ENCODE measurements at regions not wholly inside any gene's neighbourhood (a gene's known extent, or its start where the extent isn't known, plus 50 kb on each side); places are given as distances from the start of the nearest gene placed in this dataset.

- DNase-seq, result no peak
Observed at GRCh38 chr2:144211065-144211464, 308.9 kb downstream of the ZEB2 start.

DNA sequence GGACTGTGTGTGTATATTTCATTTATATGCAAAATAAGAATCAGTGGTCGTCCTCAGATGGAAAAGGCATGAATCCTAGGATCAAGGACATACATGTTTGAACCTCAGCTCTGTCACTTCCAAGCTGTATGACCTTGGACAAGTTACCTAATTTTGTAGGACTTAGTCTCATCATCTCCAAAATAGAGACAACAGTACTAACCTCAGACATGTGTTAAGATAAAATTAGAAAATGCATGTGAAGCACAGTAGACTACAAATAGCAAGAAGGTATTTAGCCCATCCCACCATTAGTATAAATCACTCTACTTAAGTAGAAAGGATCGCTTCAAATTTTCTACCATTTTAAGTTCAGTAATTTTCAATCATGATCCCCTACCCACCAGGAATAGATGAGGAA is 309.8 kb downstream of the ZEB2 start:
- no peak for DNase-seq

GRCh38 chr2:144208924-144209323 is 311.0 kb downstream of the ZEB2 start:
- no peak for DNase-seq

DNA sequence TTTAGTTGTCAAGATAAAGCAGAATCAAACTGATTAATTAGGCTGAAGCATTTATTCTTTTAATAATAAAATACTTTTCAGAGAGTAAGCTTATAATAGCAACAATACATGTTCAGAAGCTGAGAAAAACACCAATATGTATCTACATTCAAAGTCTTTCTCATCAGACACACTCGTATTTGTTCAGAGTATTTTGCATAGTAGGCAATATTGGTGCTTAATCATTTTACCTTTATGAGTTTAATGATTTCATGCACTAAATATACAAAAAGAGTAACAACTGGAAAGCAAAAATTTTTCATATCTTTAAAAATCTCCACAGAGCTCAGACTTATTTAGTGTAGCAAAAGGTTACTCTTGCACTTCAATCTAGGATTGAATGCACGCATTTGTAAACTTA is 313.9 kb downstream of the ZEB2 start:
- DNase-seq, result no peak

DNA sequence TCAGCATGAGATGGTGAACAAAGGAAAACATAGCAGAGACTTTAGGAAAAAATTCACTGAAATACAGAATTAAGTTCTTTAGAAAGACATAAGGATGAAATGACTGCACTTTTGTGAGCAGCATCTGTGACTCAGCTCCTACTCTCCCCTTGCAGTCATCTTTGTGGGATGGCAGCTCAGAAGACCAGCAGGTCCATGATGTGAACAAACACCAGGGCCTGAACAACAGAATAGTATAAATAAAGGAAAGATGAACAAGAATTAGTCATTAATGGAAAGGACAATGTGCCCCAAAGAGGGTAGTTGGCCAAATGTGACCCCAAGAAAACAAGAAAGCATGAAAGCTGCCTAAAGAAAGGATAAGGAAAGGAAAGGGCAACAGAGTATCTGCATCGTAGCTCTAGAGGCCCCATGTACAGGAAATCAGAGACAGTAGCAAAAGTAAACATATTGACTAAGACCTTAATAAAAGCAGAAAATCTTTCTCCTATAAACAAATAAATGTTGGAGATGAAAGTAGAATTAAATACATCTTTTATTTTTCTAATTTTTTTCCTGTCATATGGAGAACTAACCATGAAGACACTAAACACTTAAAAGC is 318.0 kb downstream of the ZEB2 start:
- DNase-seq, result no peak

GRCh38 chr2:144201126-144201525 is 318.8 kb downstream of the ZEB2 start:
- DNase-seq, result no peak

- DNase-seq, result no peak
Observed at GRCh38 chr2:144198116-144198515, 321.8 kb downstream of the ZEB2 start.

DNA sequence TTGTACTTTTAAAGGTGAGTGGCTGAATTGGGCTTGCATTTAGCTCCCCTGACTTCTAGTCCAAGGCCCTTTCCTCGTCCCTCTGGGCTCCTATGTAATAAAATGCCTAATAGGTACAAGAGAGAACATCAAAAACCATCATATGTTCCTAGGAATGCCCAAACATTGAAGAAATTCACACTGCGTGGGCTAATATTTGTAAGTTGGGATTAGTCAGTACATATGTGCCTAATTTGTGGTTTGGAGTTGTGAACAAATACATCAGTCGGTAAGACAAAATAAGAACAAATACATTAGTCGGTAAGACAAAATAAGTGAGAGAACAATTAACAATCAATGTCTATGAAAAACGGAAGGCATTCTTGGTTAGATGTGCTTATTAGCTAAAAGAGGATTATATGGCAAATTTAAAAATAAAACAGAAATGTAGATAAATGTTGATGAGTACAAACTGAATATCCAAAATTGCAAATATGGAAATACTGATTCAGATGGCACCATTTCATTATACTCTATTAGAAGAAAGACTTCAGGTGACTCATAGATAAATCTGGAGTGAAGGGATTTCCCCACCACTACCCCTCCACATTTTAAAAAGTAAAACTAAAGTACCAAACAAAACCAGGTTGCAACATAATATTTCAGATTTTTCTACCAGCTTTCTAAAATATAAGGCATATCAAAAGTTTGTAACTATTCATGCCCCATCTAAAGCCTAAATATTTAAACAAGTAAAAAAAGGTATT is 325.4 kb downstream of the ZEB2 start:
- DNase-seq, result no peak

DNA sequence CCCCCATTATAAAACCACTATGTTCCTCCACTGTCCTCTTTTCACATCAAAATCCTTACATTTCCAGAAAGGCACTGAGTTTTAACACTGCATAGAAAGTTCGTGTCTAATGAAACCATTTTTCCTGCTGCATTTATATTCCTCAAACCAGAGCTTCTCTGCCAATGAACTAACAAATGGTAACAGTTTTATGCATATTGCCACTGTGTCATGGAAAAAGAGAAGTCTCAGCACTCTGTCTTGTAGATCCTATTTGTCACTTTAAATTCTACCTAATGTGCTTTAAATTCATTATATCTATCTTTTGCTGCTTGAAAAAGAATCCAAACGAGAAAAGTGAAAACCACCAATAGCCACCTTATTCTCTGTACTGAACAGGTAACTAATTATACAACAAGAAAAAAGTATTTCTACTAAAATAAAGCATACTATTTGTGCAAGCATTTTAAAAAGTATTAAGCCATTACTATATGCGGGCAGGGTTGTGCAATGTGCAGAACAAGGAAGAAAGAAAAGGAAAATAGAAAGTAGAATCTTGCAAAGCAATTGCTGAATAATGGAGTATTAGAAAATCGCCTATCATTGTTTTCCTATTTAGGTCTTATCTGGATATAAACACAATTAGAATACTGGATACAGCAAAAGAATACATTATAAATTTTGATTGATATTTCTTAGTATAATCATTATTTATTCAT is 328.9 kb downstream of the ZEB2 start:
- no peak for DNase-seq

DNA sequence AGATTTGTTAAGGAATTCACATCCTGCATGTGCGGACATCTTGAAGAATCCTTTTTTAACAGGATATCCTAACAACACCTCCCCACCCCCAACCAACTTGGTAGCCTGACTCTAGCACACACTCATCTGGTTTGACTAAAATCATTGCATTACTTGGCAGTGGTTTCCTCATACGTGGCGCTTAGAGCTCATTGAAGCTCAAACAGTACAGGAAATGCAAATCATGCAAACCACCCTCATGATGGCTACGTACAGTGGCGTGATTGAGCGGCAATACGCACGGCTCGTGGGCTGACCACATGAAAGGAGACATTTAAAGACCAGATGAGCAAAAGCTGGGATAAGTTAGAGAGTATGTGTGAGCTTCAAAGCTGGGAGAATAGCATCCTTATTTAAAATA is 336.2 kb downstream of the ZEB2 start:
- DNase-seq, result no peak

DNA sequence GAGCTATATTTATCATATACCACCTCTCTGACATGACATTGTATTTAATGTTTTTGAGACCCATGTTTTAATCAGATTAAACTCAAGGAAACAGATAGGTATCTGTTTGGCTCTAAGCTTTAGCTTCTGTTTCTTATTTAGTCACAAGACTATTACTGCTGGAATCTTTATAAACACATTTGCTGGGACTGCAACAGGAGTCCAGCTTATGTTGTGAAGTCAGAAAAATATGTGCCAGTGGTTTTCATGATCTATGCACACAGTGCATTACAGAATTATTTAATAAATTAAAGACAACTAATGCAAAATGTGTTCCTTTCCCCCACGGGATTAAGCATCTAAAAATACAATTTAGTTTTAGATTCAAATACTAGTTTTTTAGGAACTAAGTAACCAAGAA is 338.9 kb downstream of the ZEB2 start:
- DNase-seq, result no peak

DNA sequence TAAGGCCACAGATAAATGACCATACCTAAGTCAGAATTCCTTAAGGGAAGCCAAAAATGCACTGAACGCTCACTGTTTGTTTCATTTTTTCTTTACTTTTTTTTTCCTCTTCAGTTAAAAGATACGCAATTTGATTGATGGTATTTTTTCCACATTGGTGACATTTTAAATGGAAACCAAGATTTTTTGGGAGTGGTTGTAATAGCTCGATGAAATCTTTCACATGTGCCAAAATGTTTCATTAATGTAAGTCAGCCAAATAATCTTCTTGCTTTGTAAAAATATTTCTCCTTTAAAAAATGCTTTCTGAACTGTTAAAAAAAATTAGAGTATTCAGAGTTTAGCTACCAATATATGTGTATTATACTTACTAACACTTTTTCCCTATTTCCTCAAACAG is 339.8 kb downstream of the ZEB2 start:
- no peak for DNase-seq

GRCh38 chr2:144170179-144170578 is 349.7 kb downstream of the ZEB2 start:
- DNase-seq, result no peak

DNA sequence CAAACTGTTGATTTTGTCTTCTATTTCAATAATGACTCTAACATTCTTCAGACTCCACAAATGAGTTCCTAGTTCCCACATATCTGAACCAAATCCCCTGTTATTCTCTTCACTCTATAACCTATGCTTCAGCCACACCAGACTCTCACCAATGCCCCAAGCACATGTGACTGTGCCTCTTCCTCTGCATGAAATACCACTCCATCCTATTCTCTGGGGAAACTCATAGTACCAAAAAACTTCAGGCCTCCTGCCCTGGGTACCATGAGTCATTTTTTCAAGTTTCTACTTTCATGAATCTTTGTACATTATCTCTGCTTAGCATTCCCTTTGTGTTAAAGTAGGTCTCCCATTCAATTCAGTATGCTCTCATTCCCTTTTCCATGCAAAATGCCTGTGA is 353.2 kb downstream of the ZEB2 start:
- DNase-seq, result no peak

GRCh38 chr2:144165599-144166250 is 354.2 kb downstream of the ZEB2 start:
- DNase-seq, result no peak

DNA sequence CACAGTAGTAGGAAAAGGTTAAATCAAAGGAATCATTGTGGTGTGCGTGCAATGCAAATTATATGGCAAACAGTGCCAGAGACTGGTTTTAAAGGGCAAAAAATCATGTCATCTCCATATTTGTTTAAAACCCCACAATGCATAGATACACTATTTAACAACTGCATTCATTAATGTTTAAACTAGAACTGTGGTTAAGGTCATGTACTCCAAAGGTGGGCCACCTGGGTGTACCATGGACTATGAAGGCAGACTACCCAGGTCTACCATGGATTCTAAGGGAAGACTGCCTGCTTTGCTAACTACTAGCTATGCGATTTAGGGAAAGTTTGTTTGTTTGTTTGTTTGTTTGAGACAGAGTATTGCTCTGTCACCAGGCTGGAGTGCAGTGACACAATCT is 356.3 kb downstream of the ZEB2 start:
- DNase-seq, result no peak

DNA sequence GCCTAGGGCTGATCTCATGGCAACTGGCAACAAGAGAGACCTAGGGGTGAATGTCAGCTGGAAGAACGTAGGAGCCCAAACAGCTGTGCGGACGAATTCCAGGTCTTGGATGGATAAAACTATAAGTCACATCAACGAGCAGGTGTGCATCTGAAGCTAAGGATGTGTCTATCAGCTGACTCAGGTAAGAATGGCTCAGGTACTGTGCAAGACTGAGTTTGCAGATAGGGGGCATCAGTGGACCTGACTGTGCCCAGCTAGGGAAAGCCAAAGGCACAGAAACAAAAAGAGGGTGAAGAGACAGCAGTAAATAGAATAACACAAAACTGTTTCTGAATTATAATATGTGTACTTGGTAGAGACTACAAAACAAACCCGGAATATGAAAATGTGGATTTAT is 357.3 kb downstream of the ZEB2 start:
- no peak for DNase-seq

DNA sequence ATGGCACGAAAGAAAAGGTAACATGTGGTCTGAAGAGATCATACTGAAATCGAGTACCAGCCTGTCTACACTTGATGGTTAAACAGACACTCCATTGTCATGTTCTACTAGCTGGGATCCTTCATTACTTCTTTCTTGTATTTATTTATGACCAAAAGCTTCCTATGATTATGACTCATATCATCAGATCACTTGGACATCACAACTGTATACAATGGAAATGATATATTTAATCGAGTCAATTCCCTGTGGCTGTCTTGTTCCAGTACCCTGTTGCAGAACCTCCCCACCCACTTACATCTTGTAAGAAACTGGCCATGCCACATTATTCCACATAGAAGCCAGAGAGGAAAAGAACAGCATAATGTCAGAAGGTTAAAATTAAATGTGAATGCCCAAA is 358.9 kb downstream of the ZEB2 start:
- no peak for DNase-seq

DNA sequence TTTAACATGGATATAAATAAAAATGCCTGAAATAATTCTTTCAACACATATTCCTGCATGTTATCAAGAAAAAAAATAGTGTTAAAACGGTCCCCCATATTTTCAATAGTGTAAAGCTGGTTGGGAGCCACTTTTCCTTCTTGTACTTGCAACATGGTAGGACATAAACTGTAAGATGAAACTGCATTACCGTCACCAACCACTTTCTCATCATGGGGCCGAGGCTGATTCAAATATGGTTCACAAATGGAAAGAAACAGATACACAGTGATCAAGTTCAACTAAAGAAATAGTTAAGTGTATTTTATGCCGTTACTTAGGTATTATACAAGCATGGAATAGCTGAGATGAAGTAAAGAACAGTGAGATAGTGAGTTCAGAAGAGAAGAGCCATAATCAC is 360.7 kb downstream of the ZEB2 start:
- no peak for DNase-seq

GRCh38 chr2:144158096-144158495 is 361.8 kb downstream of the ZEB2 start:
- DNase-seq, result no peak

GRCh38 chr2:144156736-144157640 is 362.9 kb downstream of the ZEB2 start:
- no peak for DNase-seq

- DNase-seq, result no peak
Observed at GRCh38 chr2:144154205-144154604, 365.7 kb downstream of the ZEB2 start.

DNA sequence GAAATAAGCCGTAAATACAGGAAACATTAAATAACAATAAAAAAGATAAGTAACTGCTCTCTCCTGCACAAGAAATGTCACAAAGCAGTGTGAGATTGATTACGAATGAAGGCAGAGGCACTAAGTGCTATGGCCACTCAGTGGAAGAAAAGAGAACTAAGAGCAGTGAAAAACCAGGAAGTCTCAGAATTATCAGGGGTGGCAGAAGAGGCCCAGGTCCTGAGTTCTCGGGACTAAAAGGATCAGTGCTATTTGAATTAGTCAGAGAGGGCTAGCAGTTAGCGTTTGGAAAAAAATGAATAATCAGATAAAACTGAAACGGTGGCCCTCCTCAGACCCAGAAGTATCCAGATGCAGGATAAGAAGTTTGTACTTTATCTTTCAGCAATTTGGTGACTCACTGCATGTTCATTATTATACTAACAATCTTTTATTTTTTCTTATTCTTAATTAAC is 367.1 kb downstream of the ZEB2 start:
- no peak for DNase-seq
